HG03439 (cell line): ENCODE measurements at regions not wholly inside any gene's neighbourhood (a gene's known extent, or its start where the extent isn't known, plus 50 kb on each side); places are given as distances from the start of the nearest gene placed in this dataset.

Experiments
- ATAC-seq: cut with Tn5 transposase; IDR thresholded peaks from one replicate; pipeline ENCODE4 v1.9.1; 2021; ENCODE audit warnings: mild to moderate bottlenecking, moderate library complexity; ENCODE audit not compliant: unreplicated experiment

GRCh38 chr2:104120171-104120570 is 733.7 kb upstream of the POU3F3 start:
- ATAC-seq = no peak

GRCh38 chr2:104125096-104125495 is 728.8 kb upstream of the POU3F3 start:
- ATAC-seq = no peak

GRCh38 chr2:104127049-104127770 is 726.7 kb upstream of the POU3F3 start:
- ATAC-seq = no peak

GRCh38 chr2:104140361-104140760 is 713.6 kb upstream of the POU3F3 start:
- no peak for ATAC-seq

- ATAC-seq = no peak
Measured at GRCh38 chr2:104158191-104158590, 695.7 kb upstream of the POU3F3 start.

GRCh38 chr2:104163611-104164130 is 690.2 kb upstream of the POU3F3 start:
- no peak for ATAC-seq

GRCh38 chr2:104164721-104165252 is 689.1 kb upstream of the POU3F3 start:
- ATAC-seq = no peak

GRCh38 chr2:104177179-104177578 is 676.7 kb upstream of the POU3F3 start:
- ATAC-seq = no peak

- no peak for ATAC-seq
Measured at GRCh38 chr2:104179644-104180043, 674.3 kb upstream of the POU3F3 start.

GRCh38 chr2:104200533-104201168 is 653.3 kb upstream of the POU3F3 start:
- no peak for ATAC-seq

GRCh38 chr2:104213758-104214157 is 640.2 kb upstream of the POU3F3 start:
- no peak for ATAC-seq

GRCh38 chr2:104215269-104216161 is 638.4 kb upstream of the POU3F3 start:
- ATAC-seq = no peak

GRCh38 chr2:104233591-104233990 is 620.3 kb upstream of the POU3F3 start:
- ATAC-seq = no peak

GRCh38 chr2:104236491-104236890 is 617.4 kb upstream of the POU3F3 start:
- no peak for ATAC-seq

- ATAC-seq = no peak
Measured at GRCh38 chr2:104240984-104241383, 612.9 kb upstream of the POU3F3 start.

GRCh38 chr2:104249629-104250028 is 604.3 kb upstream of the POU3F3 start:
- no peak for ATAC-seq

- ATAC-seq = no peak
Measured at GRCh38 chr2:104250635-104251034, 603.3 kb upstream of the POU3F3 start.

GRCh38 chr2:104254017-104254416 is 599.9 kb upstream of the POU3F3 start:
- no peak for ATAC-seq

GRCh38 chr2:104262714-104263113 is 591.2 kb upstream of the POU3F3 start:
- ATAC-seq = no peak

GRCh38 chr2:104279646-104280045 is 574.3 kb upstream of the POU3F3 start:
- ATAC-seq = no peak

- no peak for ATAC-seq
Measured at GRCh38 chr2:104280216-104280615, 573.7 kb upstream of the POU3F3 start.
